SK-N-SH treated with all-trans-retinoic acid at 6 μM for 48 hours (cell line): ENCODE measurements at regions not wholly inside any gene's neighbourhood (a gene's known extent, or its start where the extent isn't known, plus 50 kb on each side); places are given as distances from the start of the nearest gene placed in this dataset.

Source experiments
- ATAC-seq: fragments of 200-7000 bp; cut with Tn5 transposase; 3 replicates; pipeline ENCODE4 v1.9.1; 2020; ENCODE audit warnings: mild to moderate bottlenecking, moderate library complexity
- ARNTL ChIP-seq: fragments of 450-650 bp; formaldehyde crosslinking; IDR thresholded peaks from 2 replicates; pipeline ENCODE4 v1.5.0; 2020; ENCODE audit warnings: low read depth, mild to moderate bottlenecking, moderate library complexity, borderline replicate concordance
- BACH2 ChIP-seq: fragments of 250-450 bp; sonication (Bioruptor Pico); IDR thresholded peaks from 2 replicates; pipeline ENCODE4 v1.9.0; 2021; ENCODE audit warnings: mild to moderate bottlenecking, borderline replicate concordance
- CREB5 ChIP-seq: fragments of 250-450 bp; sonication (Bioruptor Pico); IDR thresholded peaks from 2 replicates; pipeline ENCODE4 v1.5.1; 2020; ENCODE audit warnings: low read depth, mild to moderate bottlenecking, moderate library complexity
- CSDC2 ChIP-seq: fragments of 250-450 bp; sonication (Bioruptor Pico); IDR thresholded peaks from 2 replicates; pipeline ENCODE4 v1.5.0; 2020; ENCODE audit warnings: mild to moderate bottlenecking, moderate library complexity
- CSRNP3 ChIP-seq: fragments of 250-450 bp; sonication (Bioruptor Pico); IDR thresholded peaks from 2 replicates; pipeline ENCODE4 v1.5.1; 2021; ENCODE audit warnings: mild to moderate bottlenecking, moderate library complexity
- ESRRG ChIP-seq: fragments of 250-450 bp; sonication (Bioruptor Pico); IDR thresholded peaks from 2 replicates; pipeline ENCODE4 v1.6.1; 2021; ENCODE audit warnings: mild to moderate bottlenecking
- PATZ1 ChIP-seq: fragments of 250-450 bp; sonication (Bioruptor Pico); IDR thresholded peaks from 2 replicates; pipeline ENCODE4 v1.8.0; 2020; ENCODE audit warnings: mild to moderate bottlenecking, moderate library complexity, borderline replicate concordance
- PPARA ChIP-seq: fragments of 250-450 bp; sonication (Bioruptor Pico); IDR thresholded peaks from 2 replicates; pipeline ENCODE4 v1.5.0; 2020; ENCODE audit warnings: mild to moderate bottlenecking, borderline replicate concordance
- RARB ChIP-seq: fragments of 250-450 bp; sonication (Bioruptor Pico); IDR thresholded peaks from 2 replicates; pipeline ENCODE4 v1.8.0; 2021; ENCODE audit warnings: mild to moderate bottlenecking, moderate library complexity
- SNAI2 ChIP-seq: fragments of 250-450 bp; sonication (Bioruptor Pico); IDR thresholded peaks from 2 replicates; pipeline ENCODE4 v1.5.0; 2020; ENCODE audit warnings: mild to moderate bottlenecking, moderate library complexity
- TCF4 ChIP-seq: fragments of 250-450 bp; sonication (Bioruptor Pico); IDR thresholded peaks from 2 replicates; pipeline ENCODE4 v1.8.0; 2021; ENCODE audit warnings: mild to moderate bottlenecking, moderate library complexity, borderline replicate concordance
- TOX ChIP-seq: fragments of 250-450 bp; sonication (Bioruptor Pico); IDR thresholded peaks from 2 replicates; pipeline ENCODE4 v1.8.0; 2021; ENCODE audit warnings: mild to moderate bottlenecking, moderate library complexity, borderline replicate concordance
- TSHZ2 ChIP-seq: fragments of 250-450 bp; sonication (Bioruptor Pico); IDR thresholded peaks from 2 replicates; pipeline ENCODE4 v1.5.0; 2020; ENCODE audit warnings: mild to moderate bottlenecking, moderate library complexity
- ZC3H10 ChIP-seq: fragments of 250-450 bp; sonication (Bioruptor Pico); IDR thresholded peaks from 2 replicates; pipeline ENCODE4 v1.5.1; 2021; ENCODE audit warnings: mild to moderate bottlenecking, moderate library complexity
- ZFP3 ChIP-seq: fragments of 250-450 bp; sonication (Bioruptor Pico); IDR thresholded peaks from 2 replicates; pipeline ENCODE4 v1.5.0; 2020; ENCODE audit warnings: mild to moderate bottlenecking, moderate library complexity
- ZFP30 ChIP-seq: fragments of 450-650 bp; formaldehyde crosslinking; IDR thresholded peaks from 2 replicates; pipeline ENCODE4 v1.5.0; 2022; ENCODE audit warnings: mild to moderate bottlenecking, moderate library complexity
- ZNF565 ChIP-seq: fragments of 450-650 bp; formaldehyde crosslinking; conservative IDR thresholded peaks from 2 replicates; pipeline ENCODE4 v1.5.0; 2020; ENCODE audit warnings: low read depth, mild to moderate bottlenecking, moderate library complexity
- ZNF70 ChIP-seq: fragments of 450-650 bp; formaldehyde crosslinking; IDR thresholded peaks from 2 replicates; pipeline ENCODE4 v1.5.0; 2020; ENCODE audit warnings: mild to moderate bottlenecking, moderate library complexity
- ZNF8 ChIP-seq: fragments of 450-650 bp; formaldehyde crosslinking; IDR thresholded peaks from 2 replicates; pipeline ENCODE4 v1.5.0; 2020; ENCODE audit warnings: mild to moderate bottlenecking, moderate library complexity

GRCh38 chr2:236696834-236697233, 127.2 kb downstream of the ACKR3 start:
- ATAC-seq: no peak
- TF ChIP-seq CREB5 (CRISPR knock-in tag) (no peak), ZNF70 (no peak), ZNF8 (no peak), CSDC2 (CRISPR knock-in tag) (no peak), PPARA (no peak), BACH2 (CRISPR knock-in tag) (no peak)
- TF ChIP-seq, all 23 proteins: peak for 0

GRCh38 chr2:236698016-236698627, 128.5 kb downstream of the ACKR3 start:
- TF ChIP-seq TSHZ2 (CRISPR knock-in tag) (no peak), ESRRG (no peak), TCF4 (CRISPR knock-in tag) (no peak), BACH2 (CRISPR knock-in tag) (no peak), PPARA (no peak), SNAI2 (CRISPR knock-in tag) (no peak), CSDC2 (CRISPR knock-in tag) (no peak), ZNF70 (no peak), ZC3H10 (no peak)
- ATAC-seq: no peak

- no peak for ATAC-seq
- TF ChIP-seq ZNF565 (CRISPR knock-in tag) (no peak), TOX (no peak), TSHZ2 (CRISPR knock-in tag) (no peak), SNAI2 (CRISPR knock-in tag) (no peak), PATZ1 (CRISPR knock-in tag) (no peak), ZFP30 (CRISPR knock-in tag) (no peak), CSRNP3 (CRISPR knock-in tag) (no peak), ZFP3 (no peak), BACH2 (CRISPR knock-in tag) (no peak), ZNF8 (no peak), TCF4 (CRISPR knock-in tag) (no peak), PPARA (no peak), ARNTL (CRISPR knock-in tag) (no peak), CREB5 (CRISPR knock-in tag) (no peak), RARB (CRISPR knock-in tag) (no peak), ZC3H10 (no peak)
- TF ChIP-seq, all 23 proteins: peak for 0
Observed at GRCh38 chr2:236700703-236701102, 131.1 kb downstream of the ACKR3 start.
